ENCODE measurements at regions not wholly inside any gene's neighbourhood (a gene's known extent, or its start where the extent isn't known, plus 50 kb on each side); places are given as distances from the start of the nearest gene placed in this dataset.

- TF ChIP-seq CTCF (IDR thresholded peaks at IDR 0.05) (no peak), POLR2A (IDR thresholded peaks at IDR 0.05) (no peak)
- Histone ChIP-seq H3K36me3 (no peaks in the 10 kb centered on the region), H3K27ac (no peak overlapping the region), H3K4me3 (no peak overlapping the region), H3K4me1 (no peaks in the 10 kb centered on the region), H3K27me3 (no peaks in the 10 kb centered on the region), H3K9me3 (peaks cover 0 to 12% (median 8%) of the 10 kb centered on the region in 3 donors)
- intact Hi-C loops (cut with DNase I) = no loop called here
- DNase-seq = no peak
- 18 to 21% methylated on average over 3 of the region's 3 CpGs for WGBS, 2 donors
These were observed 895.6 kb upstream of the ROBO1 start for GRCh38 chr3:80663426-80663825.

GRCh38 chr3:80655216-80655615 is 887.4 kb upstream of the ROBO1 start:
- TF ChIP-seq CTCF (IDR thresholded peaks at IDR 0.05) = no peak
- no peak for TF ChIP-seq POLR2A (IDR thresholded peaks at IDR 0.05)
- no peaks in the 10 kb centered on the region for H3K27me3 ChIP-seq

GRCh38 chr3:80649170-80649569 is 881.4 kb upstream of the ROBO1 start:
- no peaks in the 10 kb centered on the region for H3K4me1 ChIP-seq
- intact Hi-C loops (cut with DNase I) = no loop called here
- no peak overlapping the region for H3K27ac ChIP-seq
- H3K27me3 ChIP-seq = no peaks in the 10 kb centered on the region
- H3K4me3 ChIP-seq = no peak overlapping the region
- no peak for DNase-seq
- no peaks in the 10 kb centered on the region for H3K36me3 ChIP-seq
- no peaks in the 10 kb centered on the region for H3K9me3 ChIP-seq
- no peak for TF ChIP-seq POLR2A (IDR thresholded peaks at IDR 0.05)
- TF ChIP-seq CTCF (IDR thresholded peaks at IDR 0.05) = no peak

More at GRCh38 chr3:80655216-80655615, 887.4 kb upstream of the ROBO1 start:
- DNase-seq = no peak
- H3K4me1 ChIP-seq = no peaks in the 10 kb centered on the region
- no peak overlapping the region for H3K4me3 ChIP-seq
- H3K27ac ChIP-seq = no peak overlapping the region
- WGBS, 2 donors = 90 to 95% methylated on average over 3 of the region's 3 CpGs
- intact Hi-C loops (cut with DNase I) = no loop called here
- no peaks in the 10 kb centered on the region for H3K9me3 ChIP-seq
- no peaks in the 10 kb centered on the region for H3K36me3 ChIP-seq

GRCh38 chr3:80643421-80643820 is 875.6 kb upstream of the ROBO1 start:
- Histone ChIP-seq H3K4me3 (no peak overlapping the region), H3K4me1 (no peaks in the 10 kb centered on the region), H3K27me3 (no peaks in the 10 kb centered on the region), H3K27ac (no peak overlapping the region), H3K36me3 (no peaks in the 10 kb centered on the region), H3K9me3 (no peaks in the 10 kb centered on the region)
- intact Hi-C loops (cut with DNase I) = no loop called here
- TF ChIP-seq POLR2A (IDR thresholded peaks at IDR 0.05) (no peak), CTCF (IDR thresholded peaks at IDR 0.05) (no peak)
- no peak for DNase-seq
- 71 to 78% methylated on average over 4 of the region's 4 CpGs for WGBS, 2 donors

GRCh38 chr3:80618295-80619256 is 850.8 kb upstream of the ROBO1 start:
- intact Hi-C loops (cut with DNase I) = no loop called here
- H3K36me3 ChIP-seq = no peaks in the 10 kb centered on the region
- no peaks in the 10 kb centered on the region for H3K9me3 ChIP-seq
- DNase-seq = no peak
- no peaks in the 10 kb centered on the region for H3K27me3 ChIP-seq
- WGBS, 2 donors = 41 to 42% methylated on average over 8 of the region's 8 CpGs
- H3K27ac ChIP-seq = no peak overlapping the region
- TF ChIP-seq POLR2A (IDR thresholded peaks at IDR 0.05) = no peak
- no peak for TF ChIP-seq CTCF (IDR thresholded peaks at IDR 0.05)
- H3K4me1 ChIP-seq = no peaks in the 10 kb centered on the region
- no peak overlapping the region for H3K4me3 ChIP-seq

All from esophagus squamous epithelium (tissue), 5 donors.